ENCODE measurements at regions not wholly inside any gene's neighbourhood (a gene's known extent, or its start where the extent isn't known, plus 50 kb on each side); places are given as distances from the start of the nearest gene placed in this dataset.

DNA sequence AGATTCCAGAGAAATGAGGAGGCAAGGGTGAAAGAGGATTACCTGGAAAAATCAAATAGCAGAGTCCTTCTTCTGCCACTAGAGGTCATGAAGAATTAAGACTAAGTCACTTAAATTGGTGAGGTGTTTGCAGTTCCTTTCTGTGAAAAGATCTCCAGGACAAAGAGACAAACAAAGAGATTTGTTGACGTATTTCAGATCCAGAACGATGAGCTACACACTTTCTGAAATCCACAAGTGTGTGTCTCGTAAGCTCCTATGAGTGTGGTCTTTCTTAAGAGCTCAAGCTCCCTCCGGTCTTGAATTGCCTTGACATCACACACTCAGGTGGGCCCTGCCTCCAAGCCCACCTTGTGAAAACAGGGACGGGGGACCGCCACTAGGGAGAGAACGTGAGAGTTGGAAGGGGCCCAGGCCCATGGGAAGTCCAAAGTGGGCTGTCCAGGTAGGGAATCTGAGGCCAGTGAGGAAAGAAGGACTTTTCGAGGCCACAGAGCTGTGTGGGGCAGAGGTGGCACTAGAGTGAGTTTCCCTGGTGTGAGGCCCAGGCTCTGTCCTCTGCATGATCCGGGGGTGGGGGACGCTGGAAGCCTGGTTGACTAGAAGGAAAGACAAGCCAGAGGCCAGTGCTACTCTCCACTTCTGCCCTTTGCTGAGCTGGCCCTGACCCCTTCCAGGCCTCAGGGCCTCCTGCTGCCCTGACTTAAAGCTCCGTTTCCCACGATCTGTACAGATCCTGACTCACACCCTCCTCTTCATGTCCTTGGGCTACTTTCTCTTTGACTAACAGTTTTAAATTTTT, 168.1 kb upstream of the NCK2 start:
- TF ChIP-seq, protein P1, sequence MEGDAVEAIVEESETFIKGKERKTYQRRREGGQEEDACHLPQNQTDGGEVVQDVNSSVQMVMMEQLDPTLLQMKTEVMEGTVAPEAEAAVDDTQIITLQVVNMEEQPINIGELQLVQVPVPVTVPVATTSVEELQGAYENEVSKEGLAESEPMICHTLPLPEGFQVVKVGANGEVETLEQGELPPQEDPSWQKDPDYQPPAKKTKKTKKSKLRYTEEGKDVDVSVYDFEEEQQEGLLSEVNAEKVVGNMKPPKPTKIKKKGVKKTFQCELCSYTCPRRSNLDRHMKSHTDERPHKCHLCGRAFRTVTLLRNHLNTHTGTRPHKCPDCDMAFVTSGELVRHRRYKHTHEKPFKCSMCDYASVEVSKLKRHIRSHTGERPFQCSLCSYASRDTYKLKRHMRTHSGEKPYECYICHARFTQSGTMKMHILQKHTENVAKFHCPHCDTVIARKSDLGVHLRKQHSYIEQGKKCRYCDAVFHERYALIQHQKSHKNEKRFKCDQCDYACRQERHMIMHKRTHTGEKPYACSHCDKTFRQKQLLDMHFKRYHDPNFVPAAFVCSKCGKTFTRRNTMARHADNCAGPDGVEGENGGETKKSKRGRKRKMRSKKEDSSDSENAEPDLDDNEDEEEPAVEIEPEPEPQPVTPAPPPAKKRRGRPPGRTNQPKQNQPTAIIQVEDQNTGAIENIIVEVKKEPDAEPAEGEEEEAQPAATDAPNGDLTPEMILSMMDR (conservative IDR thresholded peaks at IDR 0.05; ENCODE audit: low read length): peak; percentile 71
- no peak for TF ChIP-seq EZH2phosphoT487 (IDR thresholded peaks at IDR 0.05; ENCODE audit: borderline replicate concordance)
